HS-5 (cell line): ENCODE measurements at regions not wholly inside any gene's neighbourhood (a gene's known extent, or its start where the extent isn't known, plus 50 kb on each side); places are given as distances from the start of the nearest gene placed in this dataset.
"Not testable (repeated sequence)": the region's sequence is repeated elsewhere in the genome, so short reads cannot be mapped to it uniquely, and the experiment has no call there.

Experiments used
- DNase-seq: peaks from one replicate; pipeline ENCODE4 v3.0.0-alpha.2; 2012; ENCODE audit warnings: low read depth

DNA sequence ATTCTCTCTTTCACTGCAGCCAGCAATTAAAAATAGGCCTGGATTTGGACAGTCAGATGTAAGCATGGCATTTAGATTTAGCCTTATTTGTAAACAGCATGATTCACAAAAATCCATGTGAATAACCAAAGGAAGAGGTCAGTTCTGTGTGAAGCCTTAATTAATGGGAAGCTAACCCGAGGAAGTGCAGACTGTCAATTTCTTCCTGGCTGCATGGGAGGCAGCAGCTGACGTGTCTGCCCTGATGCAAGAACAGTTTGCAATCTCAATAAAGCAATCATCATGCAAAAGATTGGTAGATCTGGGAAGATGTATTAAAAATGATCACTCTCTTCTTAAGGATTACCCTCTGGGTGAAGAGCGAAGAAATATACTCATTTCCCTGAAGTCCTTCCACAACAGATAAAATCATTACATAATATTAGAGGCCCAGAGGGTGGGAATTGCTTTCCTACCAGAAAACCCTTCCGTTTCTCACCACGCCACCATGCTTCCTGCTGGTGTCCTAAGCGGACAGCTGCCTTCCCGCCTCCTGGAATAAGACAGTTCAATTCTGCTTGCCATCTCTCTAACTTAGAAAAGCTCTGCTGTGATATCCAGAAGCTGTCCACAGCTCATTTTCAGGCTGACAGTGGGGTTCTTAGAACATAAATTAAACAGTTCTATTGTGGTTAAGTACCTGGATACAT, 526.7 kb upstream of the NRP1 start:
- no peak for DNase-seq

- no peak for DNase-seq
These were observed 526.1 kb upstream of the NRP1 start for GRCh38 chr10:33860552-33860951.

GRCh38 chr10:33859319-33860022, 525.0 kb upstream of the NRP1 start:
- DNase-seq = no peak

DNA sequence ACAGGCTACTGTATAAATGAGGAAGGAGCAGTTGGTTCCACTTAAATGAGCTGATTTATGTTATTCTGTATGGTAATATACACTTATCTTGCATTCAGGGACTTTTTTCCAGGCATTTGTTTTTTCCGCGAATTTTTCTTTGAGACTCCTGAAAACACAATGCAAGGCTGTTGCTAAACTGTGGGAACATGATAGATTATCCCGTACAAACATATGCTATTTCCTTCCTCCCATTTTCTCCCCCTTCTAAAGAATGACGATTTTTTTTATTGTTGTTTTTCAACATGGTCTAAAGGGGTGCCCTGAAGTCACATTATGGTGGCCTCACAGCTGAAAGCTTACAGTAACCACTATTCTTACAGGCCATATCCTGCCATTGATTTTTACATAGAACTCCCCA, 523.9 kb upstream of the NRP1 start:
- no peak for DNase-seq

- not testable (repeated sequence) for DNase-seq
These were observed 518.8 kb upstream of the NRP1 start for GRCh38 chr10:33853221-33853620.

GRCh38 chr10:33843379-33843778, 508.9 kb upstream of the NRP1 start:
- DNase-seq = no peak

DNA sequence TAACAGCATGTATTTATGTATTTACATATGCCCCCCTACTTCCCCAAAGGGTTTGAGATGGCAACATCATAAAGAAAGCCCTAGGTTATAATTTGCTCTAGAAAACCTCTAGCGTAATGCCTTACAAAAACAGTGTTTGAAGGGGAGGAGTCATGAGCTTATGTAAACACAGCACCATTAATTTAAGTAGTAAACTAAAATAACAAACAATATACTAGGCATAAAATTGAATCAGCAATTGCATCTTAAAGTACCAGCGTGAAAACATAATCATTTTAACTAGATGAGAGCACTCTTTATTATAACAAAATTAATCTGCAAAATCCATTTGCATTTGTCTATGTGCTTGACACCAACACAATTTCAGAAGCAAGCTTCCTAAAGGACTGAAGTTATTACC, 507.2 kb upstream of the NRP1 start:
- DNase-seq = no peak

DNA sequence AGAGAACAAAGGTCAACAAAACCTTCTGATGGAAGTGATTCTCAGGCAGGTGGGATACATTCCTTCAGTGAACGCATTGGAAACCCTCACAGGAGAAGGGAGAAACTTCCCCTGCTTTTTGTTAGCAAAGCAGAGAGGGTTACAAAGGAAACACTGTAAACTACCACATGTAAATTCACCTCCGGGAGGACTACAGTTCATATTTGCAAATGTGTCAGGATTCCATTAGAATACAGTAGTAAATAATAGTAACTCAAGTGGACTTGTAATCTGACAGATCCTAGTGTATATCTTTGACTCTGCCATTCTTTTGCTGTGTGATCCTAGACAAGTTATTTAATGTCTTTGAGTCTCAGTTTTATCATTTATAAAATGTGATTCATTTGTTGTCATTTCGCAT, 504.3 kb upstream of the NRP1 start:
- no peak for DNase-seq

- no peak for DNase-seq
These were observed 503.3 kb upstream of the NRP1 start for GRCh38 chr10:33837736-33838135.

- DNase-seq = no peak
These were observed 501.1 kb upstream of the NRP1 start for GRCh38 chr10:33835556-33835955.

DNA sequence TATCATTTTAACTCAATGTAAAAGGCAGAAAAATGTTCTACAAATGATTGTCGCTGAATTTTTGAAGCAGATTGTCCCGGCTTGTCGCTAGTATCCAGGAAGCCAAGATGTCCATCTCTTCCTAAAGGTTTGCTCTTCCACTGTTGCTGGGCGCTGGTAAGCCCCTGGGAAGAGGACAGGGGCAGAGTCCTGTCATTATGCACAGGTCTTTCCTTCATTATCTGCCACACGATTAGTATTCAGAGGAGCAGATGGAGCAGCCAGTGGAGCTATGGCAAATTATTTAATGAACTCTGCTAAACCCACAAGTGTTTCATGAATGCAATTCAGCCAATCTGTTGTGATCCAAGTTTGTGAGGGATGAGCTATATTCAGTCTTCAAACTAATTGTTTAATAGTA, 499.1 kb upstream of the NRP1 start:
- DNase-seq = no peak

DNA sequence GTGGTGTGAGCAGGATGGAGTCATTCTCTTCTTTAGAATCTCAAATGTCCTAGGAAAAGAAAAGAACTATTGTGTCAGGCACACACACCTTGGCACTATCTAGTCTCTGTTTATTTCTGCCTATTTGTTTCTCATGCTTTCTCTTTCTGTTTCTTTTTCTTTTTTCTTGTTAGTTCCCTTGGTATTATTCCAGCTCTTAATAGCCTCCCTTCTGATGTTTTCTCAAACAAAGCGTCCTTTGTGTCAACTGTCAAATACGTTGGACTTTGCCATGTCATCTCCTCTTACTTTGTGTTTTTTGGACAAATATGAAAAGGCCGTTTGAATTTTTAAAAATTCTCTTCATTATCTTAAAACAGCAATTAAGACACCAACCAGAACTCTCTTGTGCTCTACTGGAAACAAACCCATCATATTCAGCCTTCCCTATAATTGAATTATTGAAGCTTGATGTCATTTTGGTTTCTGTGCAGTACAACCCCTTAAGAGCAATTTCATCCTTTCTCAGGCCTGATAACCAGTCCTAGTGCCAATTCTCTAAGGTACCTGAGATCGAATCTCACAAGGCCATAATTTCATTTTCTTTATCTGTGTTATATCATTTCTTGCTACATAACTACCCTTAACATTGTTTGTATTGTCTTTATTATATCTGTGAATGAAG, 497.8 kb upstream of the NRP1 start:
- DNase-seq = no peak

GRCh38 chr10:33831591-33831990, 497.1 kb upstream of the NRP1 start:
- no peak for DNase-seq

- not testable (repeated sequence) for DNase-seq
These were observed 495.4 kb upstream of the NRP1 start for GRCh38 chr10:33829899-33830298.

DNA sequence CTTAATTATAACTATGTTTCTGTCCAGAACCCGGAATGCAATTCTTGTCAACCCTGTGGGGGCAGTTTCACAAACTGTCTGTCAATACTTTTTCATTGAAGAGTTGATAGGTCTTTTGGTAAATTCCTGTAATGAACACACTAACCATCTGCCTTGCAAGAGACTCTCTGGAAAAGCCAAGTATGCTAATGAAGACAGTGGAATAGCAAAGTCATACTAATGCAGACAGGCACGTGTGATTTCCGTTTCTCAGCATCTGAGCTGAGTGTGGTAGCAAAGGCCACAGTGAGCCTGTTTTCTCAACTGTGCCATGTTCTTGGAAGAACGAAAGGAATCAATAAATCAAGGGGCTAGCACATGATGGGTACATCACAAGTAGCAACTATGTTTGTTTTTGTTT, 494.1 kb upstream of the NRP1 start:
- DNase-seq = no peak

GRCh38 chr10:33826186-33826585, 491.7 kb upstream of the NRP1 start:
- DNase-seq = no peak

GRCh38 chr10:33822774-33823173, 488.3 kb upstream of the NRP1 start:
- no peak for DNase-seq

DNA sequence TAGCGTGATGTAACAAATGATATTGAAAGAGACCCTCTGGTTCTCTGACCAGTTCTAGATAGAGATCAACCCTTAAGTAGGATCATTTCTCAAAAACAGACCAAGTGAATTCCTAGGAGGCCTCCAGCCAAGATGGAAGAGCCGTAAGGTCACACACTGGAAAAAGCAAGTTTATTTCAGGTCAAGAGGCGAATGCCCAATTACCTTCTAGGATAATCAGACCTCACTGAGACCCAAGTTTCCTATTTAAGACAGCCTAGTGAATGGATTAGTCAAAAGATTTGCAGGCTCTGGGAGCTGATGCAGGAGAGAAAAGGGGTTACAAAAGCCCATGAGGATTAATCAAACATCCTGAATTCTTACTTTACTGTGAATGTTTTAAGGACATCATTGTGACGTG, 486.1 kb upstream of the NRP1 start:
- no peak for DNase-seq

DNA sequence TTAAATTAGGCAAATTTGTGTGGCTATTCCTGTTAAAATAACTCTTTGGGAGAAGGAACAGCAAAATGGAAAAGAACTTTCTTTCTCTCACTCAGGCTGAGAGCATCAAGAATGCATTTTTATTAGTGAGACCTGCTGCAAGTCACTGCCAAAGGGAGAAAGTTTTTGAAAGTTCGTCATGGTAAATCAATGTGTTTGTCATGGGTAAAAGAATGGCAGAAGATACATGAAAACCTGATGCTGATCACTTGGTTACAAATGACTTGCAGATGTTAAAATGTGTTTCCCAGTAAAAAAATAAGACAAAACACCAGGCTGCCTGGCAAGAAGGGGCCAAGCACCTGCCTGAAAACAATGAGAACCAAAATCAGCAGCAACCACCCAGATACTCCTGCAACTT, 484.7 kb upstream of the NRP1 start:
- DNase-seq = peak; percentile 10

DNA sequence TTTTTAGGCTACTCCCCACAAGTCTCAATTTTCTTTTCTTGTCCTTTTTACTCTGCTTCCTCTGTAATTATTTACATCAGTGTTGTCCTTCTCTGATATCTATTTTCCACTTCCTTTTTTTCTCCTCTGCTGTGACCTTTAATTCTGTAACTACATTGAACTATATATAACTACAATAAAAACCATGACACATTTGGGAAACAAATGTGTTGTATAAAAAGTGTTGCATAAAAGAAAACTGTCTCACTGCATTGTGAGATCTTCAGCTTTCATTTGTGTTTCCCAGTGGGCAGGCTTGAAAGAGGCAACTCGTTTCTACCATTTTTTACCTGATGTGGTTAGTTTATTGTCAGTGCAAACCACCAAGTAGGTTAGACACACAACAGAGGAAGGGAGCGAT, 483.9 kb upstream of the NRP1 start:
- DNase-seq = no peak

GRCh38 chr10:33817605-33818004, 483.1 kb upstream of the NRP1 start:
- no peak for DNase-seq

DNA sequence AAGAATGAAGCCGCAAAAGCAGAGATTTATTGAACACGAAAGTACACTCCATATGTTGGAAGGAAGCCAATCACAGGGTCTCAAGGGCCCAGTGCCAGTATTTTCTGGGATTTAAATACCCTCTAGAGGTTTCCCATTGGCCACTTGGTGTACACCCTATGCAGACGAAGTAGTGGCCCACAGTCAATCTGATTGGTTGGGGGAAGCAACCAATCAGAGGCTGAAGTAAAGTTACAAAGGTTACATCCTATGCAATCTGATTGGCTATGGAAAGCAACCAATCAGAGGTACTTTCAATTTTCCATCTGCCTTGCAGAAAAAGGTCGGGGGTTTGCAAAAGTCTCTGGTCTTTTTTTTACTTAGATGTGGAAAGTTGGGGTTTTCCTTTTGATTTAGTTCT, 481.3 kb upstream of the NRP1 start:
- DNase-seq = no peak

DNA sequence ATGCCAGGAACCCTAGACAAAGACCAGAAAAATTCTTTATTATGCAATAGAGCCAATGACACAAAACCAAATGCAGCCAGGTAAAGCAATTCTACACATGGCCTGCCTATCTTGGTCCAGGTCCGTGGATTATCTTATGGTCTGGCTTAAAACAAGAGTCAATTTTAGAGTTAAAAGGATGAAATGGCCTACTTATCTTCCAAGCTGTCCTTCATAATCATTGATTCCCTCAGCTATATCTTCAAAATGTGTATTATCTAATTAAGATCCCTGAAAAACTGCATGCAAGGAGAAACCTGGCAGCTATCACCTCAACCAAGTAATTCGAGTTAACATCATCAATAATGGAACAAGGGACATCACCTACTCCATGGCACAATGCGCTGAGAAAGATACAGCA, 479.4 kb upstream of the NRP1 start:
- no peak for DNase-seq

- no peak for DNase-seq
These were observed 478.9 kb upstream of the NRP1 start for GRCh38 chr10:33813415-33813814.
